Limb (tissue), 2 donors: ENCODE measurements at regions not wholly inside any gene's neighbourhood (a gene's known extent, or its start where the extent isn't known, plus 50 kb on each side); places are given as distances from the start of the nearest gene placed in this dataset.

ENCODE experiments used
- DNase-seq, 2 donors: peaks; one replicate each; pipeline ENCODE4 v3.0.0-alpha.2; 2016; ENCODE audit errors: extremely low spot score in 2 of 2

DNA sequence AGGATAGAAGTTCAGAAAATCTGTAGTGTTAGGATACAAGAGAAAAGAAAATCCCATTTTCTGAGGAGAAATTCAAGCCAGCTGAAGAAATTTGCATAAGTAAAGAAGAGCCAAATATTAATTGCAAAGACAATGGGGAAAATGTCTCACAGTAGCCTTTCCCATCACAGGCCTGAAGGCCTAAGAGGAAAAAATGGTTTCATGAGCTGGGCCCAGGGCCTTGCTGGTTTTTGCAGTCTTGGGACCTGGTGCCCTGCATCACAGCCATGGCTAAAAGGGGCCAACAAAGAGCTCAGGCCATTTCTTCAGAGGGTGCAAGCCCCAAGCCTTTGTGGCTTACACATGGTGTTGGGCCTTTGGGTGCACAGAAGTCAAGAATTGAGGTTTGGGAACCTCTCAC, 413.6 kb upstream of the CYRIA start:
- no peak for DNase-seq

DNA sequence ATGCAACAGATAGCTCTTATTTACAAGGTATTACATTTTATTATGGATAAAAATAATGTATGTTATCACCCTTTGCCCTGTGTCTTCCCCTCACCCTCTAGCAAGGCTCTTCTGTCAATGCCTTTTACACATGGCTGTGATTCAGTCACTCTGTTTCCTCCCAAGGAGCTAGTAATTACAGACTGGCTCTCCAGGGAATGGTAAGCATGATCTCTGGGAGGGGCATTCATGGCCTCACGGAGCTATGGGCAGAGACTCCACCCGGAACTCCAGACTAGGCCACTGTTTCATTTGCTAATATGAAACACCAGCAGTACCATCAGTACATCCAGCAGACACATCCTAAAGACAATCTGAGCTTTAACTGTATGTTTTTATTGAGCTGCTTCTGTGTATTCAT, 410.9 kb upstream of the CYRIA start:
- DNase-seq = no peak

DNA sequence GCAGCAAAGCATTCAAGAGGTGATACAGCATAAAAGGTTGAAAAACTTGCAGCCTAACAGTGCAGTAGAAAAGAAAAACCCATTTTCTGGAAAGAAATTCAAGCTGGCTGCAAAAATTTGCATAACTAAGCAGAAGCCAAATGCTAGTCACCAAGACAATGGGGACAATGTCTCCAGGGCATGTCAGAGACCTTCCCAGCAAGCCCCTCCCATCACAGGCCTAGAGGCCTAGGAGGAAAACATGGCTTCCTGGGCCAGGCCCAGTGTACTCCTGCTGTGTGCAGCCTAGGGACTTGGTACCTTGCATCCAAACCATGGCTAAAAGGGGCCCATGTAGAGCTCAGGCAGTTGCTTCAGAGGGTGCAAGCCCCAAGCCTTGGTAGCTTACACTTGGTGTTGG, 405.1 kb upstream of the CYRIA start:
- no peak for DNase-seq

DNA sequence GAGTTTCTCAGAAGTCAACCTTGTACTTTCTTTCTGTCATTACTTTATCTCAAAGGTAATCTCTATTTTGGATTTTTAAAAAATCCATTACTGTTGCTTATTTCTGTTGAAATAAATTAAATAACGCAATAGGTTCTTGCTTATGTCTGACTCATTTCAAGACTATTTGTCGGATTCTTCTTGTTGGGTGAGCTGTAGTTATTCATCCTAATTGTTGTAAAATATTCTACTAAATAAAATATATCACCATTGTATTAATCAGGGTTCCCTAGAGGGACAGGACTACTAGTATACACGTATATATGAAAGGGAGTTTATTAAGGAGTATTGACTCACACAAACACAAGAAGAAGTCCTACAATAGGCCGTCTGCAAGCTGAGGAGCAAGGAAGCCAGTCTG, 403.9 kb upstream of the CYRIA start:
- DNase-seq = no peak

DNA sequence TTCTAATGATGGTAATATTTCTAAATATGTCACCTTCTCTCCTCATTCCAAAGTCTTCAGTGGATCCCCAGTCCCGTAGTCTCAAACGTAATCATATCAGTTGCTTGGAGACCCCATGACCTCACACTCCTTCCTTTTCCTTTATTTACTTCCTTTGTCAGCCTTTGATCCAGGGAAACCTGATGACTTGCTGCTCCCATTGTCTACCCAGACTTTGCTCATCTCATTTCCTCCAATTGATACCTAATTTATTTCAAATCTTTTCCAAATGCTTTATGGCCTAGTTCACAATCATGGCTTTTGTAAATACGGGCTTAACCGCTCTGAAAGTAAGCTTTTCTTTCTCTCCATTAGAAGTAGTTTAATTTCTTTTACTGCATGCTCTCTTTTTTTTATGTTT, 402.4 kb upstream of the CYRIA start:
- DNase-seq = no peak

DNA sequence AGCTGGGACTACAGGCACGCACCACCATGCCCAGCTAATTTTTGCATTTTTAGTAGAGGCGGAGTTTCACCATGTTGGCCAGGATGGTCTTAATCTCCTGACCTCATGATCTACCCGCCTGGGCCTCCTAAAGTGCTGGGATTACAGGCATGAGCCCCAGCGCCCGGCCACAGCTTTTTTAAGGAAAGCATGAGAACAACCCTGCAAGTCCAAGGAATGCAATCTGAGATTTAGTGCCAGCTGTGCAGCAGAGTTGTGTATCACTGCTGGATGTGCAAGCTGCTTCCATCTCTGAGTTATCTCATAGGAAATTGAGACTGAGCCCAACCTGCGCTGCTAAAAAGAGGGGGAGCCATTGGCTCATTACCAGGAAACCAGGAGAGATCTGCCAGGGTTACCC, 399.9 kb upstream of the CYRIA start:
- DNase-seq = no peak

DNA sequence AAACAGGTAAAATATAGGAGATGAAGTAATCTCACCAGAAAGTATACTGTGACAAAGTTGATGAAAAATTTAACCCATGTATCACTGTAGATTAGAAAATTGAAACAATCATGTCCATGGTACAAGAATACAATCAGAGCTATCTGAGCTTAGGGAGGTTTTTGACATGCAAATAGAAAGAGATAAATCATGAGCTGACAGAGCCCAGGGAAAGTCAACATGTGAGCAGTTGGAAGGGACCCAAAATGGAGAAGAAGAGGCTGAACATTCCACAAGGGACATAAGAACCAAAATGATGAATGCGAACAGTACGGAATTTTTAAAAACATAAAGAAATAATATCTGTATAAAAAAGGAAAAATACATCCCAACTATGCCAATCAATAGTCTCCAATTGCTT, 395.4 kb upstream of the CYRIA start:
- DNase-seq = no peak

DNA sequence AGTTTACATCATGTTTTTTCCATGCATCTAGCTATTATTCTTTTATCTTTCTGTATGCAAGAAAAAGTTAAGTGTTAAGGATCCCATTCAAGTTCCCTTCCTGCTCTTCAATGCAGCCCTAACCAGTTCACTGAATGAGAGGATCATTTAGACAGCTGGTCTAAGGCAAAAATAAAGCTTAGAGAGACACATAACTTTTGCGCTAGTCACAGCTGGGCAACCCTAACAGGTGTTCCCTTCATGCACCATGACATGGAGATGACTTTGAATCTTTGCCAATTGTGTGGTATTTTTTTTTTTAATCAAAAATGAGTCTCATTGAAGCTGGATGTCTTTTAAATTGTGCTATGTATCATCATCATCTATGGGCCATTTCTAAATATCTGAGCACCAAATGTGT, 393.8 kb upstream of the CYRIA start:
- peak in 1 of 2 donors; percentile 60 for DNase-seq

DNA sequence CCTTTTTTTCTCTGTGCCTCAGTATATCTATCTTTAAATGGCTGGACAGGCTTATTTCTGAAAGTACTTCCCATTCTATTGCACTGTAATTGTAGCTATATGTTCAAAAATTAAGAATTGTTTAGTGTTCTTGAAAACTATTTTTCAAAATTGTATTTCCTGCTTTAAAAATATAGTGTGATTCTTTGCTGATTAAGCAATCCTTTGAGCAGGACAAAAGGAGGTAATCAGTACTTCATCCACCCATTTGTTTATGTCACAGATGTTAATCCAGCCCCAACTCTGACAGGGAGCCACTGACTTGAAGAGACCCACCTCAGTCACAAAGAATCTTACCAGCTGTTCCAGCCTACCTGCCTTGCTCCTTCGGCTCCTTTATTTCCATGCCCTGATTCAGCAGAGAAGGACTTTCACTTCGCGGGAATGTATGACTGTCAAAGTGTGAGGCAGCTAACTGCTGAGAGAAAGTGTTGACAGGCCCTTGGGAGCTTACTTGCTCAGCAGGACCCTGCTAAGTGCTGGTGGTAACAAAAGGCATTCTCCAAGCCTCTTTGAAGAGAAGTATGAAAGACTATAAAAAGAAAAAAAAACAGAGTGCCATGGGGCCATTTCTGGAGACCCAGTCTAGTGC, 393.3 kb upstream of the CYRIA start:
- no peak for DNase-seq

DNA sequence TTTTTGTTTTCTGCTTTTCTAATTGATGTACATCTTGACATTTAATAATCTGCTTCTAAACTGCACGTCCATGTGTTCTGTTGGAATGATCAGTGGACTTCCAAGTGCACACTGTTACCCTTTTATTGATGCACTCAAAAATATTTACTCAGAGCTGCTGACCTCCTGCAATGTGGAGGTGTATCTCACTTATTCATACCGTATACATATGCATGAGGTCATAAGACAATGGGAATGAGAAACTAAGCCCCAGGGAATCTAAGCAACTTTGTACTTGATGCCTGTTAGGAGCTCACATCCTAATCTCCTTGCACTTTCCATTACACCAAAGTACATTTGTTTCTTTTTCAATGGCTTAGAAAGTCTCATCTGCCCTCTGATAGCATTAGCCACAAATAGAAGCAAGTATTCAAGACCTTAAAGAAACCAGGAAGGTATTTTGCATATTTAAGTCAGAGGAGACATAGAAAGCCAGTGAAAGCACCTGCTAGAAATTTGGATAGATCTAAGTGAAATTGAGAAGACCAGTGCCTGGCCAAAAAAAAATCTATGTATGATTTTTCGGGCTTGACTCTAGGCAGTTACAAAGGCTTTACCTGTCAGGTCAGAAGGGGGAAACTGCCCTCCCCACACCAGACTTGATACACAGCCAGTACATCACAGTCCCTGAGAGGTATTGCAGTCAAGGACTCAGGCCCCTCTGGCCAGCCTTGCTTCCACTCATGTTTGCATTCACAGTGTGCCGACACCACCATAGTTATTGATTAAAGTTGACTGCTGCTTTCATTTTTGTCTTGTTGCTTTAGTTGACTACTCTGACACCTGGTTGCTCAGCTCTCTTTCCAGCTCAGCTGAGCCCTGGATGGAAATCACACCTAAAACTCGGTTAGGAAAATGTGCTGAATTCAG, 391.7 kb upstream of the CYRIA start:
- no peak for DNase-seq

DNA sequence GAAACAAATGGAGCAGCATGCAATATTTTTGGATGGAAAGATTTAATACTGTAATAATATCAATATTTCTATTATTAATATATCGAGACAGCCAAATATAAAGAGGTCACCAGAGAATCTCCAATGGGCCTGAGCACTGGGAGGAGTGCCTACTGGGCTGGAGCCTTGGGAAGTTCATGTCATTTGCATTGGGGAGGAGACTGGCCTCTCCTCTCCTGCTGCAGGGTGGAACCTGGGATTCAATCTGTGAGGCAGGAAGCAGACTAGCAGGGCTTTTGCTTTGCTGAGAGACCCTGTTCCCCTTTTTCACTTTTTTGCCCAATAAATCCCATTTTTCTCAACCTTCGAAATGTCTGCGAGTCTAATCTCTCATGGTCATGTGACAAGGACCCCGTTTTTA, 390.6 kb upstream of the CYRIA start:
- DNase-seq = no peak

DNA sequence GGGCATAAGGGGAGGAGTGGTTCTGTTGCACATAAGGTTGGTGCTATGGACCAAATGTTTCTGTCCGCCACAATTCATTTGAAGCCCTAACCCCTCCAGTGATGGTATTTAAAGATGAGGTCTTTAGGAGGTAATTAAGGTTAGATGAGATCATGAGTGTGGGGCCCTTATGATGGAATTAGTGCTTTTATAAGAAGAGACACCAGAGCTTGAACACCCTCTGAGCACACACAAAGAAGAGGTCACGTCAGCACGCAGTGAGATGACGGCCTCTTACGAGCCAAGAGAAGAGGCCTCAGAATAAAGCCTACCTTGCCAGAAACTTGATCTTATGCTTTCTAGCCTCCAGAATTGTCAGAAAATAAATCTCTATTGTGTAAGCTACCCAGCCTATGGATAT, 386.4 kb upstream of the CYRIA start:
- DNase-seq = no peak

DNA sequence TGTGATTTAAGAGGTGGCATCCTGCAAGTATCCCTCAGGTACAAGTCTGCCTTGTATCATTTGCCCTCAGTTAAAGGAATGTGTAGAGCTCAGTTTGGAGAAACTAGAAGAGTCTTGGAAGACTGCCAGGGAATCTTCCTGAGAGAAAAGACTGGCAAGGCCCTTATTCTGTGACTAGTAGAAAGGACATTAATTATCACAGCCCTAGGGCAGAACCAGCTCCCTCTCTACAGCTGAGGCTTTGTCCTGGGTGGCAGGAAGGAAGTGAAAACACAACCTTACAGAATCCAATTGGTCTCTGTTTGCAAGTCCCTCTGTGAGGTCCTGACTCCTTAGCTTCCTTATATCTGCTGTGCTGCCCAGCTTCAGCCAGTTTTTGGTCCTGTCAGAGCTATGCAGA, 385.9 kb upstream of the CYRIA start:
- DNase-seq = no peak

DNA sequence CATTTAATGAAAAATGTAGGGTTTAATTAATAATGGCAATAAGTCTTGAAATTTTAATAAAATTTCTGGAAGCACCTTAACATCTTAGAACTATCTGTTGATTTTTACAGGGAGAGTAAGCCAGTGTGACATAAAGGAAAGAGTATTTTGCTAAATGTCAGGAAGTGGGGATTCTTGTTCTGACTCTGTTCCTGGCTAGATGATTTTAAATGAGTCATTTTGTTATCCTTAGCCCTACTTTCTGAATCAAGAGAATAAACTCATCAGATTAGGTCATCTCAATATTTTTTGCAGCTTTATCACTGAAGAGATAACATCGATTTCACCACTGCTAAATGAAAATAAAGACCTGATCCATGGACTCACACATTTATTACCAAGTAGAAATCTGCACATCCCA, 377.5 kb upstream of the CYRIA start:
- DNase-seq = no peak

DNA sequence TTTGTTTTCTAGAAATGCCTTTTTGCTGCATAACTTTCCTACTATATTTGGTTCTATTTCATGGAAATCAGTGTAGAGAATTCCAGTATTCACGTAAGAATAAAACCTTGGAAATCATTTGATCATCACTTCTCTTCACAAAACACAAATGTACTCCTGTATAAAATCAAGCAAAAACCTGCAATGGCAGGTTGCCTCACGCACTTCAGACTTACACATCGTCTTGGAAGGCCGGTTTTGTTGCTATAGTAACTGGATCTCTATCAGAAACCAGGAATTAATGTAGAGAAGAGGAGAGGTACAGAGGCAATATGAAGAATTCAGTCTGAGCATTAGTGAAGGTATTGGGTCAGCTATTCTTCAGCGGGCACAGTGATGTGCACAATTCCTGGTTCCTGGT, 370.7 kb upstream of the CYRIA start:
- no peak for DNase-seq

DNA sequence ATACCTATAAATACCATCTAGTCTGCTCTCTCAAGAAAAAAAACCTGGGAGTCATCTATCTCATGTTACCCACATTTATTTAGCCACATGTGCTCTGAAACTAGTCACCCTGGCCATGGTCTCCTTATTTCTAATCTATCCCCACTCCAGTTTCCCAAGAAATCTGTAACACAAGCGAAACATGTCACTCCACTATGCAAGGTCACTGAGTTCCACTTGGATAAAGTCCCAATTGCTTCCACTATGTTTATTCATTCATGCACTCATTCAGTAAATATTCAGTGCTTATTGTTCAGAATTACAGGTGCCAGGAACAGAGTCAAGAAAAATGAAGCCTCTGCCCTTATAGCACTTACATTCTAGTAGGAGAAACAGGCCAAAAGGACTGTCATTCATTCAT, 369.4 kb upstream of the CYRIA start:
- no peak for DNase-seq

DNA sequence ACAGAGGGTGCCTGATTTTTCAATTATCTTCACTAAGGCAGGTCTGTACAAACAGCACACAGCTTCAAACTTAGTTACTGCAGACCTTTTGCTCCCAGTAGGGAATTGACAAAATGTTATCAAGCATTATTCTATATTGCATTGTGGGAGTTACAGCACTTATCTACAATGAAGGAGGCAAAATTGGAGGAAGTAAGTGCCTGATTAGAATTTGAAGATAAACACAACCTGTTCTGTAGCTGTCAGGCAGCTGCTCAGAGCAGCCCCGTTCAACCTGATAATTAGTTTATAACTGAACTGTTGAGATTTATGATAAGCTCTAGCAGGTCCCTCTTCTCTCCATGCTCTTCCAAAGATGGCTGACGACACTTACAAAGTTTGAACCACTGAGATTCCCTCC, 364.4 kb upstream of the CYRIA start:
- no peak for DNase-seq

DNA sequence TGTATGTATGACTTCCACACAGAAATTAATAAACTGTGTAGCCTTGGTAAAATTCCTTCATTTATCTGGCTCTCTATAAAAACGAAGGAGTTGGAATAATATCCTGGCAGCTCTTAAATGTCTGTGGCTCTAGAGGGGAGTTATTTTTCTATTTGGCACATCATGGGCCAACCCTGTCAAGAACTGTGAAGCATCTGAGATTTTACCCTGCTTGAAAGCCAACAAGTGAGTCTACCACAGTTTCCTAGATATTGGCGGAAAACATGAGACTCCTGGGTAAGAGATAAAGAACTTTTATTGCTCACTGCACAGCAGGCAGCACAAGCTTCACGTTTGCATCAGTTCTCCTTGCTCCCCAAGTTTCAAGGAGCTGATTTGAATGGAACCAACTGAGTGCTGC, 346.7 kb upstream of the CYRIA start:
- no peak for DNase-seq

DNA sequence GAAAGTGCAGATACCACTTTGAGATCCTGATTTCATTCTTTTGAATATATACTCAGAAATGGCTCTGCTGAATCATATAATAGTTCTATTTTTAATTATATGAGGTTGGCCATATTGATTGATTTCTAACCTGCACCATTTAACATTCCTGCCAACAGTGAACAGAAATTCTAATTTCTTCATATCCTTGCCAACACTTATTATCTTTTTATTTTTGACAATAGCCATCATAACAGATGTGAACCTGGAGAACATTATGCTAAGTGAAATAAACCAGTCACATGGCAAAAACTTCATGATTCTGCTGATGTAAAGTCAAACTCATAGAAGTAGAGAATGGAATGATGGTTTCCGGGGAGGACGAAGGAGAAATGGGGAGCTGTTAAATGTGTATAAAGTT, 344.5 kb upstream of the CYRIA start:
- DNase-seq = no peak

DNA sequence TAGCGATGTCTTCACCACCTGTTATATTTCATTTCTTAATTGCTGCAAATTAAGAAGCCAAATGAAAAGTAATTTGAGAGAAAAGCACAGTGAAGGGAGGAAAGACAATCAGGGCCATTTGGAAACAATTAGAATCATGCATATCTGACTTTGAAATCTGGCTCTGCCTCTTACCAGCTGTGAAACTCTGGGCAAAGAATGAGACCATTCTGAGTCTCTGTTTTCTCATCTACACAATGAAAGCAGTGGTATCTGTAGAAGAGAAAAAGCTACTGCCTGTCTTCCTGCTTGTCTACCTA, 334.5 kb upstream of the CYRIA start:
- DNase-seq = no peak

DNA sequence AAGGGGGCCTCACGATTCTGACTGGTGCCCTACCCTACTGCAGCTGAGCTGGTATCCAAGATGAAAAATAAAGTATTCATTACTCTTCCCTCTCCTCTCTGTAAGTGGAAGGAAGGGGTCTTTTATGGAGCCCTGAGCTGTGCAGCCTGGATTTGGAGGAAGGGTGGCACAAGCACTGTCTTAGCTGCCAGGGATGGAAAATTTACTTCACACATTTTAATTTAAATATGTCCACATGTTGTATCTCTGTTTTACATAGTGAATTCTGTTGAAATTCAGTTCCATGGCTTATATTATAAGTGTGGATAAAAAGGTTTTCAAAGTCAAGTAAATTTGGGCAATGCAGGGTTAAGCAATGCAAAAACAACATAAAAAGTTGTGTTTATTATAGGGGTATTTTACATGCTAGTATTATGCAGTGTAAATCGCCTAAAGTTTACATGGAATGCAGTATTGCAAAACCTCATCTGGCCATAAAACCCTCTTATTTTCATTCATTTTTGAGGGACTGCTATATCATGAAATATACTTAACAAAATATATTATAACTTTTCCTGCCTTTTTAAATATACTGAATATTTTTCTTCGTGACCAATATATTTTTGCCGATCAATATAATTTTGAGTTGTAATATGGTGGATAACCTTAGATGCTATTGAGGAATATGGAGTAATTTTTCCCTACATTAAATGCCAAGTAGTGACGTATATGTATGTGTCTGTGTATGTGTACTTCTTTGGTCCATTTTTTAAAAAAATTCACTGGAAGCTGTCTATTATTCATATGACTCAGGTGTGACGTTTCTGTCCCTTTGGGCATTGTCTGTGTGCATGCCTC, 333.9 kb upstream of the CYRIA start:
- DNase-seq = no peak

DNA sequence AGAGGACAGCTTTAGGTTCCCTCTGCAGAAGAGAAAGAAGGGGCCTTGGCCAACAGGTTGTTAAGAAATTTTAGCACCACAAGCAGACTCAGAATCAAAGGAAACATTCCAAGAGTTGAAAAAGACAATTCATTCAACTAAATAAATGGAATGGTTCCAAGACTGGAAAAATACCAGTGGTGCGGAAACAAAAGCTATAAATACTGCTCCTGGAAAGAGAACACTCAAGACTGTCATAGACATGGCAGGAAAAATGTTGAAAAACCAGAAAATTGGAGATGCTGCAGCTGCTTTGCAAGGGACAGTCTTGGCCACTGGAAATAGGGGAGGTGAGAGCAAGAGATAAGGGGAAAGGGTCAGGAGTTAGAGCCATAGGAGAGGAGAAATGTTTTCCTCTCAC, 312.7 kb upstream of the CYRIA start:
- DNase-seq = no peak

DNA sequence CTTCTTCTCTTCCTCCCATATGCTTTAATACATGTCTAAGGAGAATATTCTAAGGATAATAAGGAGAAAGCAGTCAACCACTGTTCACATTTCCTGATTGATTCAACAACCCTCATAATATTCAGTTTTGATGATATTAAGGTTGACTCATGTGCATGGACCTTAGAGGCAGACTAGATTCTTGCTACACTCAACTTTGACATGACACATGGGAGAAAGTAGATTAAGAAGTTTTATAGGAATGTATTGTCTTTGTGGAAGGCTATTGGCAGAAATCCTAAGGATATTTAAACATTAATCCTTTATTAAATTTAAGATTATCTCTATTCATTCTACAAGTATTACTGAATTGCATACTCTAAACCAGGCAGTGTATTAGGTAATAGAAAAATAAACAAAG, 309.1 kb upstream of the CYRIA start:
- DNase-seq = no peak
